ENCODE measurements at regions not wholly inside any gene's neighbourhood (a gene's known extent, or its start where the extent isn't known, plus 50 kb on each side); places are given as distances from the start of the nearest gene placed in this dataset.

GRCh38 chr12:5258498-5258897, 173.4 kb upstream of the NTF3 start:
- FAIRE-seq = no peak
- ATAC-seq = no peak
- no peaks in the 10 kb centered on the region for H3K36me3 ChIP-seq (ENCODE audit: control insufficient read depth in 2 of 2, insufficient read depth in 2 of 2, low read length in 1 of 2)
- no peak overlapping the region for H3K27ac ChIP-seq (ENCODE audit: control insufficient read depth, insufficient read depth)
- no peak for DNase-seq (ENCODE audit: low read depth, low spot score)
- in situ Hi-C loops (cut with MboI) = no loop called here
- BruUV-seq (replicated peaks) = no TSS peak
- RAD21 ChIA-PET (ENCODE audit: unreplicated experiment) = no interaction called here
- no peaks in the 10 kb centered on the region for H3K4me1 ChIP-seq (ENCODE audit: control insufficient read depth, insufficient read depth, low read length)
- H3K9ac ChIP-seq (ENCODE audit: control insufficient read depth, insufficient read depth, low read length) = no peak overlapping the region
- POLR2A ChIA-PET = no interaction called here
- no peaks in the 10 kb centered on the region for H3K9me3 ChIP-seq (replicated peaks; ENCODE audit: control insufficient read depth, insufficient read depth, low read length)
- WGBS (ENCODE audit: insufficient coverage, insufficient replicate concordance, low lambda C conversion rate, missing lambda C conversion rate) = 1% methylated on average over 3 of the region's 3 CpGs
- CTCF ChIA-PET = no interaction called here
- intact Hi-C loops (cut with micrococcal nuclease; ENCODE audit: unreplicated experiment) = no loop called here
- no peaks in the 10 kb centered on the region for H3K27me3 ChIP-seq (replicated peaks in 1 of 2; ENCODE audit: control insufficient read depth in 2 of 2, insufficient read depth in 2 of 2, low read length in 1 of 2)
- H3K79me2 ChIP-seq (ENCODE audit: control insufficient read depth, insufficient read depth, low read length) = no peaks in the 10 kb centered on the region
- no peak overlapping the region for H2AFZ ChIP-seq (ENCODE audit: control insufficient read depth, low read depth, low read length)
- H4K20me1 ChIP-seq (ENCODE audit: control insufficient read depth, insufficient read depth) = no peaks in the 10 kb centered on the region
- TF ChIP-seq BHLHE40 (IDR thresholded peaks at IDR 0.05; ENCODE audit: borderline replicate concordance in 1 of 2, low read depth in 2 of 2, low read length in 1 of 2) = no peak
- TF ChIP-seq PKNOX1 (IDR thresholded peaks at IDR 0.05) = no peak
- TF ChIP-seq EZH2 (IDR thresholded peaks at IDR 0.05; ENCODE audit: borderline replicate concordance, control insufficient read depth, low read depth, low read length) = no peak
- TF ChIP-seq CBX5 (IDR thresholded peaks at IDR 0.05; ENCODE audit: low read depth) = no peak
- no peak for TF ChIP-seq IKZF1 (conservative IDR thresholded peaks at IDR 0.05)
- no peak for TF ChIP-seq KAT2A (conservative IDR thresholded peaks at IDR 0.05; ENCODE audit: control insufficient read depth, low read depth, low read length)
- TF ChIP-seq ATF7 (IDR thresholded peaks at IDR 0.05; ENCODE audit: low read depth) = no peak
- no peak for TF ChIP-seq SUPT20H (IDR thresholded peaks at IDR 0.05; ENCODE audit: borderline replicate concordance, control insufficient read depth, low read depth, low read length)
- TF ChIP-seq NFXL1 (IDR thresholded peaks at IDR 0.05; ENCODE audit: borderline replicate concordance) = no peak
- SMC1A ChIA-PET (ENCODE audit: uncharacterized antibody, unreplicated experiment) = no interaction called here
- no peak overlapping the region for H3K4me2 ChIP-seq (ENCODE audit: control insufficient read depth, insufficient read depth)
- no peak overlapping the region for H3K4me3 ChIP-seq

Measured in GM12878 (cell line).